Lung (tissue), 11 donors: ENCODE measurements at regions not wholly inside any gene's neighbourhood (a gene's known extent, or its start where the extent isn't known, plus 50 kb on each side); places are given as distances from the start of the nearest gene placed in this dataset.
A peak's percentile ranks its signal among the peaks of the same experiment; 100 is the strongest.

Experiments
- ATAC-seq: fragments of 200-7000 bp; cut with Tn5 transposase; one replicate; pipeline ENCODE4 v1.9.1; 2020; ENCODE audit warnings: moderate number of reproducible peaks; ENCODE audit not compliant: insufficient read depth, low FRiP score
- DNase-seq, 3 donors: peaks; one replicate each; pipeline ENCODE4 v3.0.0-alpha.2; 2013 to 2017
- H3K27ac ChIP-seq, 2 donors: one replicate each; pipeline ENCODE4 v1.5.1; 2013; ENCODE audit warnings: mild to moderate bottlenecking in 2 of 2, moderate library complexity in 2 of 2, control low read depth in 1 of 2, inconsistent platforms in 1 of 2, low read depth in 1 of 2, low read length in 1 of 2
- H3K27me3 ChIP-seq, 3 donors: one replicate each; pipeline ENCODE4 v1.5.1; 2013; ENCODE audit warnings: low read length in 2 of 3; ENCODE audit not compliant: control insufficient read depth in 3 of 3, insufficient read depth in 3 of 3
- H3K36me3 ChIP-seq, 4 donors: one replicate each; pipeline ENCODE4 v1.5.1; 2013; ENCODE audit warnings: low read length in 4 of 4, mild to moderate bottlenecking in 1 of 4, moderate library complexity in 1 of 4; ENCODE audit not compliant: control insufficient read depth in 4 of 4, insufficient read depth in 4 of 4
- H3K4me1 ChIP-seq, 5 donors: one replicate each; pipeline ENCODE4 v1.5.1; 2013; ENCODE audit warnings: low read length in 5 of 5, mild to moderate bottlenecking in 2 of 5, moderate library complexity in 1 of 5; ENCODE audit not compliant: control insufficient read depth in 5 of 5, insufficient read depth in 5 of 5
- H3K4me3 ChIP-seq: one replicate; pipeline ENCODE4 v1.5.1; 2013; ENCODE audit warnings: mild to moderate bottlenecking, control low read depth, moderate library complexity
- H3K9ac ChIP-seq, 2 donors: one replicate each; pipeline ENCODE4 v1.5.1; 2013; ENCODE audit warnings: low read length in 2 of 2, control low read depth in 1 of 2; ENCODE audit not compliant: insufficient read depth in 1 of 2
- H3K9me3 ChIP-seq, 4 donors: one replicate each; pipeline ENCODE4 v1.5.1; 2013; ENCODE audit warnings: low read length in 3 of 4, mild to moderate bottlenecking in 1 of 4, moderate library complexity in 1 of 4; ENCODE audit not compliant: control insufficient read depth in 4 of 4, insufficient read depth in 3 of 4
- WGBS, 2 donors: extraction: QIAGEN DNeasy Blood & Tissue Kit; methylation state at CpG; one replicate each; pipeline ENCODE4 v1.1.7; 2013; 5-methylcytosine and 5-hydroxymethylcytosine counted together
- TF ChIP-seq, protein P1 (sequence below): IDR thresholded peaks from 2 replicates; pipeline ENCODE4 v1.5.1; 2012; ENCODE audit warnings: mild to moderate bottlenecking; ENCODE audit errors: control extremely low read depth, extremely low read depth
- donor health status: control.
- donor health status: control.
- donor health status: Bipolar disorder and iron deficiency.
- donor health status: healthy.
- donor health status: DM: yes; HTN: yes; CAD: no.

DNA sequence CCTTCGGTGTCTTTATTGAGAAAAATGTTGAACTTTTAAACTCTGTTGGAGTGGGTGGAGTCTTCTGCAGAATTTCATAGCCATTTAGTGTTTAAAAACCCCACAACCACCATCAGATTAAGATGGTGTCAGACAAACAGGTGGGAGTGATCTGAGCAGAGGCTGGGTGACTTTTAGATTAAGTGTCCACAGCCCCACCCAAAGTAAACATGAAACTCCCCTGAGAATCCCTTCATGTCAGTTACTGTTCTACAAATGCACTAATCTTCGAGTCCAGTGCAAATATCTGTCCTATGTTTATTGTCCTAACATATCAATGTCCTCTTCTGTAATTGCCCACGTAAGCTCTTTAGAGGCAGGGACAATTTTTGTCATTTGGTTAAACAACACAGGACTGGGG lies 175.6 kb upstream of the RBPJ start:
- no peak for DNase-seq
- TF ChIP-seq, protein P1, sequence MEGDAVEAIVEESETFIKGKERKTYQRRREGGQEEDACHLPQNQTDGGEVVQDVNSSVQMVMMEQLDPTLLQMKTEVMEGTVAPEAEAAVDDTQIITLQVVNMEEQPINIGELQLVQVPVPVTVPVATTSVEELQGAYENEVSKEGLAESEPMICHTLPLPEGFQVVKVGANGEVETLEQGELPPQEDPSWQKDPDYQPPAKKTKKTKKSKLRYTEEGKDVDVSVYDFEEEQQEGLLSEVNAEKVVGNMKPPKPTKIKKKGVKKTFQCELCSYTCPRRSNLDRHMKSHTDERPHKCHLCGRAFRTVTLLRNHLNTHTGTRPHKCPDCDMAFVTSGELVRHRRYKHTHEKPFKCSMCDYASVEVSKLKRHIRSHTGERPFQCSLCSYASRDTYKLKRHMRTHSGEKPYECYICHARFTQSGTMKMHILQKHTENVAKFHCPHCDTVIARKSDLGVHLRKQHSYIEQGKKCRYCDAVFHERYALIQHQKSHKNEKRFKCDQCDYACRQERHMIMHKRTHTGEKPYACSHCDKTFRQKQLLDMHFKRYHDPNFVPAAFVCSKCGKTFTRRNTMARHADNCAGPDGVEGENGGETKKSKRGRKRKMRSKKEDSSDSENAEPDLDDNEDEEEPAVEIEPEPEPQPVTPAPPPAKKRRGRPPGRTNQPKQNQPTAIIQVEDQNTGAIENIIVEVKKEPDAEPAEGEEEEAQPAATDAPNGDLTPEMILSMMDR: no peak
- Histone ChIP-seq H3K27ac (no peak overlapping the region), H3K4me3 (no peak overlapping the region), H3K4me1 (peaks cover 0 to 24% (median 5%) of the 10 kb centered on the region in 5 donors), H3K36me3 (no peaks in the 10 kb centered on the region), H3K27me3 (no peaks in the 10 kb centered on the region), H3K9me3 (no peaks in the 10 kb centered on the region), H3K9ac (no peak overlapping the region)
- no peak for ATAC-seq
- 47 to 76% methylated on average over 3 of the region's 3 CpGs for WGBS, 2 donors

DNA sequence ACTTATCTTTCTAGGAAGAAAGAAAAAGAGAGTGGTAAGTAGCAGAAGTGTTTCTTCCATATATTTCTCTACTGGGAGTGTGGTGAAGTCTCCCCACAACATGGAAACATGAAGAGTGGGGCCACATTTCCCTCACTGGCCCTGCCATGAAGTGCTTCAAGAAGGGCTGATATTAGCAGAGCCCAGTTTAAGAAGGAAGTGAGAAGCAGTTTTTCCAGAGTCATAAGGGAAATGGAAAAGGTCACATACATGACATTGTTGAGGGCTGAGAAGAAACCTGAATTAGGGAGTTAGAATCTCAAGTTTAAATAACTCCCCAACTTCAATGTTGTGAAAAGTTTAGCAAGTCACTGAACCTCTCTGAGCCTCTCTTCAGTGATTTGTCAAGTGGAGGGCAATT lies 171.9 kb upstream of the RBPJ start:
- TF ChIP-seq, protein P1: no peak
- H3K4me1 ChIP-seq: peaks cover 0 to 3% (median 0%) of the 10 kb centered on the region in 5 donors
- no peaks in the 10 kb centered on the region for H3K36me3 ChIP-seq
- ATAC-seq (no peak), DNase-seq (no peak)
- no peak overlapping the region for H3K9ac ChIP-seq
- H3K9me3 ChIP-seq: no peaks in the 10 kb centered on the region
- H3K27me3 ChIP-seq: peaks cover 0 to 2% (median 0%) of the 10 kb centered on the region in 3 donors
- no peak overlapping the region for H3K4me3 ChIP-seq
- H3K27ac ChIP-seq: no peak overlapping the region

DNA sequence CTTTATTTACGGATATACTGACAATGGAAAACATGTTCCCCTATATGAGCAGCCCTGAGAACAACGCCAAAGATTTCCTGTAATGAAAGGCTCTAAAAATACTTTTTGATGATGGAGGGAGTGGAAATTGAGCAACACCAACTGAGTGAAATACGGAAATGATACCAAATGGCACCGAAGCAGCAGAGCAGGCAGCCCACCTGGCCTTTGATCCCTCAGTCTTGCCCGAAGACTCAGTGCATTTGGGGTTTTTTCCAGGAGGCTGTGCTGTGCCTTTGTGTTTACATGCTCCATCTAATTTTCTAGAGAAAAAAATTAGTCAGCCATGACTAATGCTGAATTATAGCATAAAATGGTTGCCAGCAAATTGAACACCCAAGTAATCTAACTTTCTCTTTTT lies 169.9 kb upstream of the RBPJ start:
- H3K9me3 ChIP-seq: no peaks in the 10 kb centered on the region
- no peaks in the 10 kb centered on the region for H3K36me3 ChIP-seq
- TF ChIP-seq, protein P1: no peak
- 52 to 60% methylated on average over 5 of the region's 5 CpGs for WGBS, 2 donors
- peak in 1 of 3 donors; percentile 30 for DNase-seq
- H3K27ac ChIP-seq: no peak overlapping the region
- no peak overlapping the region for H3K4me3 ChIP-seq
- no peak overlapping the region for H3K9ac ChIP-seq
- H3K4me1 ChIP-seq: no peaks in the 10 kb centered on the region
- H3K27me3 ChIP-seq: peaks cover 0 to 2% (median 0%) of the 10 kb centered on the region in 3 donors
- peak; percentile 11 for ATAC-seq

DNA sequence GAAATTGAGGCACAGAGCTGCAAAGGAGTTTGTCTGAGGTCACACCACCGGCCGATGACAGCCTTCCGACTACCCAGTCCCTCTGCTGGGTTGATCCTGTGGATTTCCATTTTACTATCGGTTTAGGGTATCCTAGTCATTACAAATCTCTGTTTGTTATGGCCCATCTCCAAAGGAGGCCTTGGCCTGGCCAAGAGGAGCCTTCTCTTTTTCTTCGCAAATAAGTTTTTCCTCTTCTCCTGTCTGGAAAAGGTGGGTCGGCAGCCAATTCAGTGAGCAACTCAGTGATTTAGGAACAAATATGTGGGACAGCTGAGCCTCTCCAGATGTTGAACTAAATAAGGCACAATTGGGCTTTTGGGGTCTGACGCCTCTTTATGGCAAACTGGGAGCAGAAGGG lies 169.2 kb upstream of the RBPJ start:
- no peak for ATAC-seq
- WGBS, 2 donors: 82 to 85% methylated on average over 7 of the region's 7 CpGs

More for the DNA sequence above, 169.2 kb upstream of the RBPJ start:
- peaks cover 0 to 2% (median 0%) of the 10 kb centered on the region in 3 donors for H3K27me3 ChIP-seq
- no peak overlapping the region for H3K9ac ChIP-seq
- no peaks in the 10 kb centered on the region for H3K4me1 ChIP-seq
- DNase-seq: peak in 1 of 3 donors; percentile 25
- H3K27ac ChIP-seq: no peak overlapping the region
- no peak overlapping the region for H3K4me3 ChIP-seq
- H3K9me3 ChIP-seq: no peaks in the 10 kb centered on the region
- no peaks in the 10 kb centered on the region for H3K36me3 ChIP-seq
- TF ChIP-seq, protein P1: no peak
